ENCODE measurements at regions not wholly inside any gene's neighbourhood (a gene's known extent, or its start where the extent isn't known, plus 50 kb on each side); places are given as distances from the start of the nearest gene placed in this dataset.
A peak's percentile ranks its signal among the peaks of the same experiment; 100 is the strongest.

- CTCF ChIA-PET = interaction anchor here (2.0 kb wide), 1 partner anchor 10 kb away, joined by 7 read pairs; no protein-coding TSS in a partner anchor
- 0 out of 2 replicates have a peak, but pooled peaks have one; percentile 12 for TF ChIP-seq TCF12 (IDR thresholded peaks at IDR 0.05)
- TF ChIP-seq JUND (IDR thresholded peaks at IDR 0.05) = peak; percentile 39
- TF ChIP-seq MXI1 (IDR thresholded peaks at IDR 0.05; ENCODE audit: low read depth, low read length) = no peak
- no peak for TF ChIP-seq NRF1 (IDR thresholded peaks at IDR 0.05; ENCODE audit: low read depth, low read length)
- 0 out of 2 replicates have a peak, but pooled peaks have one; percentile 28 for TF ChIP-seq FOSL2 (IDR thresholded peaks at IDR 0.05; ENCODE audit: borderline replicate concordance, low read depth)
- TF ChIP-seq GATA2 (CRISPR knock-in tag; IDR thresholded peaks at IDR 0.05) = no peak
- no peak for TF ChIP-seq RFX5 (IDR thresholded peaks at IDR 0.05; ENCODE audit: low read length)
- TF ChIP-seq GABPA (IDR thresholded peaks at IDR 0.05; ENCODE audit: low read depth) = no peak
- no peak overlapping the region for H2AFZ ChIP-seq (ENCODE audit: low read depth)
- POLR2A ChIA-PET = no interaction called here
- H3K9ac ChIP-seq = no peak overlapping the region
- no peaks in the 10 kb centered on the region for H4K20me1 ChIP-seq (ENCODE audit: insufficient read depth)
- no peak for DNase-seq
- no peaks in the 10 kb centered on the region for H3K9me2 ChIP-seq
- no peaks in the 10 kb centered on the region for H3K4me1 ChIP-seq (ENCODE audit: control insufficient read depth in 1 of 2, insufficient read depth in 2 of 2, low read depth in 1 of 2, low read length in 1 of 2)
- no peaks in the 10 kb centered on the region for H3K9me3 ChIP-seq
- no peaks in the 10 kb centered on the region for H3K27me3 ChIP-seq (ENCODE audit: insufficient read depth)
- no peak overlapping the region; a peak in 1 of 4 replicates for H3K27ac ChIP-seq (ENCODE audit: low read depth in 2 of 2, low read length in 1 of 2)
- WGBS (ENCODE audit: low lambda C conversion rate) = 55% methylated on average over 8 of the region's 8 CpGs
- no peak overlapping the region for H3K4me3 ChIP-seq (ENCODE audit: low read depth in 2 of 2, low read length in 1 of 2)
- no peak overlapping the region for H3K4me2 ChIP-seq
- no peaks in the 10 kb centered on the region for H3K36me3 ChIP-seq (replicated peaks in 1 of 2; ENCODE audit: control insufficient read depth in 1 of 2, insufficient read depth in 2 of 2, low read length in 1 of 2)
- no peaks in the 10 kb centered on the region for H3K79me2 ChIP-seq (ENCODE audit: insufficient read depth)
- no peaks in the 10 kb centered on the region for H3F3A ChIP-seq (replicated peaks; ENCODE audit: insufficient read depth)
These were observed 253.9 kb downstream of the DUSP10 start for GRCh38 chr1:221487781-221488524.

DNA sequence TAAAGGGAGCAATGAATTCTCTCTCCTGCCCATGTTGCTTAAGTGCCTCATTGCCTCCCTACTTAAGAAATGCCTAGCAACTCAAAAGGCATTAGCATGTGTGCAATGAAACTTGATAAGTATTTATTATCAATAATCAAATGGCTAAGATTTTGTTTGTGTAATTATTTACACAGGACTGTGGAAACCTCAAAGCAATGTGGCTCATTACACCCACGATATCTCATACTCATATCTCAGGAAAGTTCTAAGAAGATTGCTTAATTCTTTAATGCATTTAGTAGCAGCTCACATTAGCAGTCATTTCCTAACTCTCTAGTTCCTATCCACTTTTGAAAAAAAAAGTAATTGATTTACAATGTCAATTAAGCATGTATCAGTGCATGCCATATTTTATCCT lies 253.3 kb downstream of the DUSP10 start:
- 60% methylated on average over 1 of the region's 1 CpG for WGBS (ENCODE audit: low lambda C conversion rate)
- H3K36me3 ChIP-seq (replicated peaks in 1 of 2; ENCODE audit: control insufficient read depth in 1 of 2, insufficient read depth in 2 of 2, low read length in 1 of 2) = no peaks in the 10 kb centered on the region

More for the DNA sequence above, 253.3 kb downstream of the DUSP10 start:
- no peak for TF ChIP-seq RAD21 (IDR thresholded peaks at IDR 0.05; ENCODE audit: low read length)
- no peak for TF ChIP-seq CTCF (IDR thresholded peaks at IDR 0.05)
- TF ChIP-seq, protein P1, sequence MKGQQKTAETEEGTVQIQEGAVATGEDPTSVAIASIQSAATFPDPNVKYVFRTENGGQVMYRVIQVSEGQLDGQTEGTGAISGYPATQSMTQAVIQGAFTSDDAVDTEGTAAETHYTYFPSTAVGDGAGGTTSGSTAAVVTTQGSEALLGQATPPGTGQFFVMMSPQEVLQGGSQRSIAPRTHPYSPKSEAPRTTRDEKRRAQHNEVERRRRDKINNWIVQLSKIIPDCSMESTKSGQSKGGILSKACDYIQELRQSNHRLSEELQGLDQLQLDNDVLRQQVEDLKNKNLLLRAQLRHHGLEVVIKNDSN (IDR thresholded peaks at IDR 0.05; ENCODE audit: borderline replicate concordance, low read depth) = no peak
- TF ChIP-seq ELF1 (IDR thresholded peaks at IDR 0.05) = no peak
- TF ChIP-seq RCOR1 (IDR thresholded peaks at IDR 0.05; ENCODE audit: low read length) = no peak
- no peak for TF ChIP-seq FOXM1 (IDR thresholded peaks at IDR 0.05; ENCODE audit: low read depth)
- no peak for TF ChIP-seq TCF12 (IDR thresholded peaks at IDR 0.05)
- no peak for TF ChIP-seq MXI1 (IDR thresholded peaks at IDR 0.05; ENCODE audit: low read depth, low read length)
- no peak for TF ChIP-seq GATA2 (CRISPR knock-in tag; IDR thresholded peaks at IDR 0.05)
- Histone ChIP-seq H3K4me2 (no peak overlapping the region), H3K9me3 (no peaks in the 10 kb centered on the region), H3K79me2 (ENCODE audit: insufficient read depth) (no peaks in the 10 kb centered on the region), H3K9me2 (no peaks in the 10 kb centered on the region), H3K4me3 (ENCODE audit: low read depth in 2 of 2, low read length in 1 of 2) (no peak overlapping the region), H3K4me1 (ENCODE audit: control insufficient read depth in 1 of 2, insufficient read depth in 2 of 2, low read depth in 1 of 2, low read length in 1 of 2) (no peaks in the 10 kb centered on the region), H3F3A (replicated peaks; ENCODE audit: insufficient read depth) (no peaks in the 10 kb centered on the region), H3K9ac (no peak overlapping the region), H2AFZ (ENCODE audit: low read depth) (no peak overlapping the region), H3K27ac (ENCODE audit: low read depth in 2 of 2, low read length in 1 of 2) (no peak overlapping the region), H4K20me1 (ENCODE audit: insufficient read depth) (no peaks in the 10 kb centered on the region), H3K27me3 (ENCODE audit: insufficient read depth) (no peaks in the 10 kb centered on the region)
- CTCF ChIA-PET = no interaction called here
- DNase-seq = no peak
- POLR2A ChIA-PET = no interaction called here
